ENCODE measurements at regions not wholly inside any gene's neighbourhood (a gene's known extent, or its start where the extent isn't known, plus 50 kb on each side); places are given as distances from the start of the nearest gene placed in this dataset.

DNA sequence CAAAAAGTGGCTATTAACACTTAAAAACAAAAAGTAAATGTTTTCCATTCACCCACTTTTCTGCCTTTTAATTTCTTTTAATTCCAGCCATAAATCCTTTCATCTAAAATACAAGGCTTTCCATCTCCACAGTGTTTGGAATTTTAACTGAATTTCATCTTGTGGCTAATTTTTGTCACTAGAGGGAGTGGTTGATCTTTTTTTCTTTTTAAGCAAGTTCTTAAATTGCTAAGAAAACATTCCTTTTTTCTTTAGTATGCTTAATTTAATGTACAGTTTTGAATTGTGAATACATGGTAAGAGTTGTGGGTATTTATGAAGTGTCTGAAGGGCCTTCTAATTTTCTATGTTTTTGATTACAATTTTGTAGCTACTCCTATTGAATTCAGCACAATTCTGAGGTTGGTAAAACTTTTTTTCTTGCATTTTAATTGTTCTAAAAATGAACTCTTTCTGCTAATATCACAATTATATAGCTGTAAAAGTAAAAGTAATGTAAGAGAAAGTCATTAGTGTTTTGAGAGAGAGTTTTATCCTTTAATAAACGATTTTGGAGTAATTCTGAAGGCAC lies 54.9 kb upstream of the ANK3 start:
- TF ChIP-seq EZH2phosphoT487 (IDR thresholded peaks at IDR 0.05; ENCODE audit: borderline replicate concordance) = no peak
- TF ChIP-seq, protein P1, sequence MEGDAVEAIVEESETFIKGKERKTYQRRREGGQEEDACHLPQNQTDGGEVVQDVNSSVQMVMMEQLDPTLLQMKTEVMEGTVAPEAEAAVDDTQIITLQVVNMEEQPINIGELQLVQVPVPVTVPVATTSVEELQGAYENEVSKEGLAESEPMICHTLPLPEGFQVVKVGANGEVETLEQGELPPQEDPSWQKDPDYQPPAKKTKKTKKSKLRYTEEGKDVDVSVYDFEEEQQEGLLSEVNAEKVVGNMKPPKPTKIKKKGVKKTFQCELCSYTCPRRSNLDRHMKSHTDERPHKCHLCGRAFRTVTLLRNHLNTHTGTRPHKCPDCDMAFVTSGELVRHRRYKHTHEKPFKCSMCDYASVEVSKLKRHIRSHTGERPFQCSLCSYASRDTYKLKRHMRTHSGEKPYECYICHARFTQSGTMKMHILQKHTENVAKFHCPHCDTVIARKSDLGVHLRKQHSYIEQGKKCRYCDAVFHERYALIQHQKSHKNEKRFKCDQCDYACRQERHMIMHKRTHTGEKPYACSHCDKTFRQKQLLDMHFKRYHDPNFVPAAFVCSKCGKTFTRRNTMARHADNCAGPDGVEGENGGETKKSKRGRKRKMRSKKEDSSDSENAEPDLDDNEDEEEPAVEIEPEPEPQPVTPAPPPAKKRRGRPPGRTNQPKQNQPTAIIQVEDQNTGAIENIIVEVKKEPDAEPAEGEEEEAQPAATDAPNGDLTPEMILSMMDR (conservative IDR thresholded peaks at IDR 0.05; ENCODE audit: low read length) = peak; percentile 66
- no peaks in the 10 kb centered on the region for H4K20me1 ChIP-seq (ENCODE audit: insufficient read depth, low read length, poor library complexity, severe bottlenecking)
- no peaks in the 10 kb centered on the region for H3F3A ChIP-seq (ENCODE audit: low read depth)
- H3K9ac ChIP-seq (ENCODE audit: low read depth, low read length, poor library complexity, severe bottlenecking) = no peak overlapping the region
- H3K9me2 ChIP-seq (replicated peaks; ENCODE audit: low read depth, low read length) = no peaks in the 10 kb centered on the region
- no peak overlapping the region for H2AFZ ChIP-seq (ENCODE audit: low read length)
- no peaks in the 10 kb centered on the region for H3K27me3 ChIP-seq (ENCODE audit: insufficient read depth, low read length, poor library complexity, severe bottlenecking)
- no peaks in the 10 kb centered on the region for H3K36me3 ChIP-seq (ENCODE audit: insufficient read depth, low read length)
- no peak overlapping the region for H3K4me3 ChIP-seq (ENCODE audit: low read length, poor library complexity, severe bottlenecking)
- H3K79me2 ChIP-seq (ENCODE audit: insufficient read depth, low read length) = no peaks in the 10 kb centered on the region
- H3K9me3 ChIP-seq (ENCODE audit: insufficient read depth, low read depth, low read length) = no peaks in the 10 kb centered on the region
- H3K4me1 ChIP-seq (ENCODE audit: insufficient read depth, low read length, poor library complexity, severe bottlenecking) = no peaks in the 10 kb centered on the region
- H3K4me2 ChIP-seq (ENCODE audit: low read depth, low read length, poor library complexity, severe bottlenecking) = no peak overlapping the region

DNA sequence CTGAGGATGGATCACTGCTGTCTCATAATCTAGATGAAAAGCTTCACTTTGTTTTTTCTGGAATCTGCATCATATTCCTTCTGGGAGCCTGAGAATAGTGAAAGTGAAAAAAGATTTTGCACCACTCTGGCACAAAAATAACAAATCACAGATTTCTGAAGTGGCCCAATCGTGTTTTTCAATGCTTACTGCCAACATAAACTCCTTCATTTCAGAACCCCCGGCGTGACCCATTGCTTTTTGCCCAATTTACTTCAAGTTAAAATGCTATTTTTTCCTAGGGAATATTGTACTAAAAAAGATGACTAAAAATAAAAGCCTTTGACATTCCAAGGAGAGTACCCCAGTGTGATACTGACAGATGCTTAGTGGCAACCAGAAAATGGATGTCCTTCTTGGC lies 53.7 kb upstream of the ANK3 start:
- H3K9me2 ChIP-seq (replicated peaks; ENCODE audit: low read depth, low read length) = no peaks in the 10 kb centered on the region
- no peaks in the 10 kb centered on the region for H3K36me3 ChIP-seq (ENCODE audit: insufficient read depth, low read length)
- no peaks in the 10 kb centered on the region for H3K4me1 ChIP-seq (ENCODE audit: insufficient read depth, low read length, poor library complexity, severe bottlenecking)
- H3F3A ChIP-seq (ENCODE audit: low read depth) = no peaks in the 10 kb centered on the region
- H3K4me3 ChIP-seq (ENCODE audit: low read length, poor library complexity, severe bottlenecking) = no peak overlapping the region
- H3K79me2 ChIP-seq (ENCODE audit: insufficient read depth, low read length) = no peaks in the 10 kb centered on the region
- no peak overlapping the region for H3K4me2 ChIP-seq (ENCODE audit: low read depth, low read length, poor library complexity, severe bottlenecking)
- H3K9me3 ChIP-seq (ENCODE audit: insufficient read depth, low read depth, low read length) = no peaks in the 10 kb centered on the region
- TF ChIP-seq, protein P1 (conservative IDR thresholded peaks at IDR 0.05; ENCODE audit: low read length) = no peak
- TF ChIP-seq EZH2phosphoT487 (IDR thresholded peaks at IDR 0.05; ENCODE audit: borderline replicate concordance) = no peak
- no peak overlapping the region for H3K9ac ChIP-seq (ENCODE audit: low read depth, low read length, poor library complexity, severe bottlenecking)
- no peaks in the 10 kb centered on the region for H4K20me1 ChIP-seq (ENCODE audit: insufficient read depth, low read length, poor library complexity, severe bottlenecking)
- no peak overlapping the region for H2AFZ ChIP-seq (ENCODE audit: low read length)
- no peaks in the 10 kb centered on the region for H3K27me3 ChIP-seq (ENCODE audit: insufficient read depth, low read length, poor library complexity, severe bottlenecking)

DNA sequence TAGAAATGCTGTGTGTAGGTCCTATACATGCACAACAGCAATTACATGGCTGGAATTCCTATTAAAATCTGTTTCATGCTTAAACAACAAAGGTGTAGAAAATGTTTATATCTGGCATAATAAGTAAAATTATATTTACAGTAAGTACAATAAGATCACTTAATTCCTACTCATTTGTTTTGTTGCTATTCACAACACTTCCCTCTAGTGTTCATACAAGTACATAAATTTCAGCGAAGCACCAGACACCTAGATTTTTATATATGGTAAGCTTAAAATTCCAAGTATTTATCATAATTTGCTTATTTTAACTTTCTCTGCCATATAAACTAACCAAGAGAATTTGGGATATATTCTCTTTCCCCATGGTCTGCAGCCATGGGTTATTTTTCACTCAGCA lies 51.8 kb upstream of the ANK3 start:
- H3K4me2 ChIP-seq (ENCODE audit: low read depth, low read length, poor library complexity, severe bottlenecking) = no peak overlapping the region
- H3K27me3 ChIP-seq (ENCODE audit: insufficient read depth, low read length, poor library complexity, severe bottlenecking) = no peaks in the 10 kb centered on the region
- H3K9ac ChIP-seq (ENCODE audit: low read depth, low read length, poor library complexity, severe bottlenecking) = no peak overlapping the region
- H3K79me2 ChIP-seq (ENCODE audit: insufficient read depth, low read length) = no peaks in the 10 kb centered on the region
- no peaks in the 10 kb centered on the region for H3K9me3 ChIP-seq (ENCODE audit: insufficient read depth, low read depth, low read length)
- H3K4me3 ChIP-seq (ENCODE audit: low read length, poor library complexity, severe bottlenecking) = no peak overlapping the region
- no peaks in the 10 kb centered on the region for H3K9me2 ChIP-seq (replicated peaks; ENCODE audit: low read depth, low read length)
- H3K4me1 ChIP-seq (ENCODE audit: insufficient read depth, low read length, poor library complexity, severe bottlenecking) = no peaks in the 10 kb centered on the region
- TF ChIP-seq, protein P1 (conservative IDR thresholded peaks at IDR 0.05; ENCODE audit: low read length) = peak; percentile 57
- no peak for TF ChIP-seq EZH2phosphoT487 (IDR thresholded peaks at IDR 0.05; ENCODE audit: borderline replicate concordance)
- H2AFZ ChIP-seq (ENCODE audit: low read length) = no peak overlapping the region
- no peaks in the 10 kb centered on the region for H4K20me1 ChIP-seq (ENCODE audit: insufficient read depth, low read length, poor library complexity, severe bottlenecking)
- no peaks in the 10 kb centered on the region for H3K36me3 ChIP-seq (ENCODE audit: insufficient read depth, low read length)
- H3F3A ChIP-seq (ENCODE audit: low read depth) = no peaks in the 10 kb centered on the region
